ENCODE measurements at regions not wholly inside any gene's neighbourhood (a gene's known extent, or its start where the extent isn't known, plus 50 kb on each side); places are given as distances from the start of the nearest gene placed in this dataset.

DNA sequence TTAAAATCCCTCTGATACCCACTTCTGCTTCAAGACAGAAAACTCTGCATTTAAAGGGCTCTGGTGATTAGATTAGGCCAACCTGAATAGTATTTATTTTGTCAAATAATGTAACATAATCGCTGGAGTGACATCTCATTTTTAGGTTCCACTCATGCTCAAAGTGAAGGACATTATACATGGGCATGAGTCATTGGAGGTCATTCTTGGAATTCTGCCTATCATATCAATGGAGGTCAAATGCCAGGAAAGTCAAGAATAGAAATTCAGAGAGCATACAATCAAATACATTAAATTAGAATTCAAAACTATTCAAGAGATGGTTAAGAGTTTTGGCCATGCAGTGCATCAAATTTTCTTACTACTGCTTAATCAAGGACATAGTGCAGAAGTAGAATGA, 50.8 kb upstream of the PRSS1 start:
- Mint-ChIP-seq H3K36me3 (no peaks in the 10 kb centered on the region), H3K4me3 (no peak overlapping the region), H3K9me3 (no peaks in the 10 kb centered on the region), H3K4me1 (no peaks in the 10 kb centered on the region), H3K27me3 (no peaks in the 10 kb centered on the region), H3K27ac (no peak overlapping the region)
- no peak for DNase-seq (ENCODE audit: low spot score in 2 of 2)
- no peak for ATAC-seq (ENCODE audit: low read depth)

DNA sequence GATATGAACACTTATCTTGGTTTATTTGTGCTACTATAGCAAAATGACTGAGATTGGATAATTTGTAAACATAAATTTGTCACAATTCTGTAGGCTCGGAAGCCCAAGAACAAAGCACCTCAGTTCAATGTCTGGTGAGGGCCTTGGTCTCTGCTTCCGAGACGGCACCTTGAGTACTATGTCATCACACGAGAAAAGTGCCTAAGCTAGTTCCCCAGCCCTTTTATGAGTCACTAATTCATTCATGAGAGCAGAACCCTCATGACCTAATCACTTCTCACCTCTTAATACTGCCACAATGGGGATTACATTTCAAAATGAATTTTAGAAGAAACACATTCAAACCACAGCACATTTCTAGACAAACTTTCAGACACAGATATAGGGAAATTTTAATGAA, 52.0 kb upstream of the PRSS1 start:
- ATAC-seq (ENCODE audit: low read depth) (no peak), DNase-seq (ENCODE audit: low spot score in 2 of 2) (no peak)
- Mint-ChIP-seq H3K27me3 (no peaks in the 10 kb centered on the region), H3K4me1 (no peaks in the 10 kb centered on the region), H3K36me3 (no peaks in the 10 kb centered on the region), H3K4me3 (no peak overlapping the region), H3K9me3 (no peaks in the 10 kb centered on the region), H3K27ac (no peak overlapping the region)

DNA sequence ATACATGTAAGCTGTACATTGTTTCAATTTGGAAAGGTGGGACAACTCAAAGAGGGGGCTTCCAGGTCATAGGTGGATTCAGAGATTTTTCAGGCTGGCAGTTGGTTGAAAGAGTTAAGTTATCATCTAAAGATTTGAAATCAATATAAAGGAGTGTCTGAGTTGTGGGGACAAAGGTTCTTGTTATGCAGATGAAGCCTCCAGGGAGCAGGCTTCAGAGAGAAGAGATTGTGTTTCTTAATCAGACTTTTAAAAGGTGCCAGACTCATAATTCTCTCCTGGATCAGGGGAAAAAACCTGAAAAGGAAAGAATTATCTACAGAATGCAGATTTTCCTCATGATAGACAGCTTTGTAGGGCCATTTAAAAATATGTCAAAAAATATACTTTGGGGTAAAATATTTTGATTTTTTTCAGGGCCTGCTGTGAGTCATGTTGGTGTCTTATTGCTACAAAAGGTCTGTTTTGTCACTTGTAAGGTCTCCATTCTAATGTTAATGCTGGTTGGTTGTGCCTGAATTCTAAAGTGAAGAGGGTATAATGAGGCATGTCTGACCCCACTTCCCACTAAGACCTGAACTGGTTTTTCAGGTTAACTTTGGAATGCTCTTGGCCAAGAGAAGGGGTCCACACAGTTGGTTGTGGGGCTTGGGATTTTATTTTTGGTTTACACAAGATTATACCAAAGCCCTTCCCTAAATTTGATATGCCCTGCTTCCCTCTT, 52.7 kb upstream of the PRSS1 start:
- Mint-ChIP-seq H3K36me3 (no peaks in the 10 kb centered on the region), H3K4me1 (no peaks in the 10 kb centered on the region), H3K9me3 (no peaks in the 10 kb centered on the region), H3K27me3 (no peaks in the 10 kb centered on the region), H3K27ac (no peak overlapping the region), H3K4me3 (no peak overlapping the region)
- no peak for DNase-seq (ENCODE audit: low spot score in 2 of 2)
- no peak for ATAC-seq (ENCODE audit: low read depth)

DNA sequence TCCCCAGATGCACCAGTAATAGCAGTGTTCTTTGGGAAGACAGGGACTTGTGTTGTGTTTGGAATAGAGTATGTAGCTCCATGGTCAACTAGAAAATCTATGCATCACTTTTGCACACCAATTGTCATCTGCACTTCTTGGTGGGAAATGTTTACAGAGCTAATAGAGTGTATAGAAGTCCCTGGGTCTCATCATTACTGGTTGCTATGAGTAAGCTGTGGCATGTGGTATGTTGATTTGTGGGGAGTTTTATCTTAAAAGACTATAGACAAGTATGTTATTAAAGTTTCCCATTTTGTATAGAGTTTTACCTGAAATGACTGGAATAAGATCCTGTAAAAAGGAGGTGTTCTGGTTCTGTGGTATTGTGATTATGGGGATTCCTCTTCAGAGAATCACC, 55.4 kb upstream of the PRSS1 start:
- Mint-ChIP-seq H3K27ac (no peak overlapping the region), H3K27me3 (no peaks in the 10 kb centered on the region), H3K9me3 (no peaks in the 10 kb centered on the region), H3K4me3 (no peak overlapping the region), H3K4me1 (peaks cover 5% of the 10 kb centered on the region), H3K36me3 (no peaks in the 10 kb centered on the region)
- DNase-seq (ENCODE audit: low spot score in 2 of 2) = no peak
- no peak for ATAC-seq (ENCODE audit: low read depth)

DNA sequence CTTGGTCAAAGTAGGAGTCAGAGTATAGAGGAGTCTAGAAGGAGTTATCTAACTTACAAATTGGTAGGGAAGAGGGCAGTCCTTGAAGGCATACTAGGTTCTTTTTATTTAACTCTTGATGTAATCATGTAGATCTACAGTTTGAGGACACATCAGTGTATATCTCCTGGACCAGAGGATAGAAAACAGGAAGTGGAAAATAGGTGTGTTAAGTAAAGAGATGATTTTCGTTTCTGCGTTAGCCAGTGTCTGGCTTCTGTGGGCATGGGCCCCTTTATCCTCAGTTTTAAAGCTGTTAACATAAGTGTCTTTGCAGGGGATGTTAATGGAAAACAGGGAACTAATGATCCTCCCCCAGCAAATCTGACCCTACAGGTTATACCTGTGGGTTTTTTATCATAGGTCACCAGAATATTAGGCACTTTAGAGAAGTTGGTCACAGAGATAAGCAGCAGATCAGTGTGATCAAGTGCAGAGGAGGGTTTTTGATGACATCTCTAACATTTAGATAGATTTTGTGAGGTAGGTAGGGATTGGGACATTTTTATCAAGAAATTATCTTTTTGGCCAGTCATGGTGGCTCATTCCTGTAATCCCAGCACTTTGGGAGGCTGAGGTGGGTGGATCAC, 58.6 kb upstream of the PRSS1 start:
- no peaks in the 10 kb centered on the region for H3K36me3 Mint-ChIP-seq
- DNase-seq (ENCODE audit: low spot score in 2 of 2) = no peak
- no peak overlapping the region for H3K27ac Mint-ChIP-seq
- peak; percentile 51 for ATAC-seq (ENCODE audit: low read depth)
- no peaks in the 10 kb centered on the region for H3K9me3 Mint-ChIP-seq
- no peak overlapping the region for H3K4me3 Mint-ChIP-seq
- H3K4me1 Mint-ChIP-seq = peaks cover 5% of the 10 kb centered on the region
- no peaks in the 10 kb centered on the region for H3K27me3 Mint-ChIP-seq

DNA sequence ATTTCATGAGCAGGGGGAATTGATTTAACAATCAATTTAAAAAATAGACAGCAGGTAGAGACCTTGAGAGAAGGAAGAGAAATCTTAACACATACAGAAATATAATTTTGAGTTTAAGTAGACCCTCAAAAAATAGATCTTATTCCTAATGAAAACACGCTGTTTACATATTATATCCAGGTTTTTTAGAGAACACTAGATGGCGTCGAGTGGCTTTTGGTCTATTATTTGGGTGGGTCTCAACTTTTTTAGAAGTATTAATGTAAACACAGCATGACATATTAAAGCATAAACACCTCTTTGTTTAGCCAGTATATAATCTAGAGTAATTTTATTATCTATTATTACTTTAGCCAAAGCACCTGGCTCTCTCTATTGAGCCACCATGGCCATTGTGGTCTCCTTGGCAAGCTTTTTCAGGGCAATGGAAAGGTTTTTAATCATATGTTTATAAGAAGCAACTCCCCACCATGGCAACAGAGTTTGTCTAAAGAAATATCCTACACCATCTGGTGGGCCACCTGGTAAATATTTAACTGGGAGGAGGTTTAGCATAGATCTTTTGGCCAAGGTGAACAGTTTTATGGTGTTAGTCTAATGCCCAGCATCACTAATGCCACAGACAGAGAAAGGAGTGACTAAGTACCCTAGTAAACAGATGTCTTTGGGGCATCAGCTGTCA, 59.7 kb upstream of the PRSS1 start:
- no peaks in the 10 kb centered on the region for H3K9me3 Mint-ChIP-seq
- H3K27me3 Mint-ChIP-seq = no peaks in the 10 kb centered on the region
- no peak overlapping the region for H3K4me3 Mint-ChIP-seq
- H3K36me3 Mint-ChIP-seq = no peaks in the 10 kb centered on the region
- ATAC-seq (ENCODE audit: low read depth) (no peak), DNase-seq (ENCODE audit: low spot score in 2 of 2) (no peak)
- no peak overlapping the region for H3K27ac Mint-ChIP-seq
- peaks cover 5% of the 10 kb centered on the region for H3K4me1 Mint-ChIP-seq

DNA sequence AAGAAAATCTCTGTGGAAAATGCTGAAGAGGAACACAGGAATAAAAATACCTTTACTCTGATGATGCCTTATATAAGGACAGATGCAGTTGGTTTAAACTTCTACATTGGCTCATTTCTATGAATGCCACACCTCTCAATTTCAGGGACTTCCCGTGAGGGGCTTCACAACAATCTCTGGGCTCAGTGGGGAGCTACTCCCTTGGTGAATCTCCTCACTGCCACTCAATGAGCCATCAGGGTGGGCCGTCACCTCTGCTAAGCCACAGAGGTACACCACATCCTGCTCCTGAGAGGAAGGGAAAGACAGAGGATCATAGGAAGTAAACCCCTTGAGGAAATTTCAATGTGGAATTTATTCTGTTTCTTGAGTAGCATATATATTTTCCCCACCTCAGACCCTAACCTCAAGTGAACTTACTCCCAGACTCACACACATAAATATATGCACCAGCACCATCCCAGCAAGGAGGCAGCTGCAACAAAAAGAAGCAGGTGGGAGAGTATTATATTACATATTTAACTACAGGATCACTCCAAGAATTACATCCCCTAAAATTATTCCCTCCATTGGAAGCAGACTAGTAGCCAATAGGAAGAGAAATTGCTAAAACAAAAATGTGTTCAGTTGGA, 63.3 kb upstream of the PRSS1 start:
- H3K9me3 Mint-ChIP-seq = no peaks in the 10 kb centered on the region
- H3K4me3 Mint-ChIP-seq = no peak overlapping the region
- peaks cover 5% of the 10 kb centered on the region for H3K4me1 Mint-ChIP-seq
- H3K27me3 Mint-ChIP-seq = peaks cover 12% of the 10 kb centered on the region
- H3K27ac Mint-ChIP-seq = no peak overlapping the region
- ATAC-seq (ENCODE audit: low read depth) (no peak), DNase-seq (ENCODE audit: low spot score in 2 of 2) (no peak)
- H3K36me3 Mint-ChIP-seq = no peaks in the 10 kb centered on the region

DNA sequence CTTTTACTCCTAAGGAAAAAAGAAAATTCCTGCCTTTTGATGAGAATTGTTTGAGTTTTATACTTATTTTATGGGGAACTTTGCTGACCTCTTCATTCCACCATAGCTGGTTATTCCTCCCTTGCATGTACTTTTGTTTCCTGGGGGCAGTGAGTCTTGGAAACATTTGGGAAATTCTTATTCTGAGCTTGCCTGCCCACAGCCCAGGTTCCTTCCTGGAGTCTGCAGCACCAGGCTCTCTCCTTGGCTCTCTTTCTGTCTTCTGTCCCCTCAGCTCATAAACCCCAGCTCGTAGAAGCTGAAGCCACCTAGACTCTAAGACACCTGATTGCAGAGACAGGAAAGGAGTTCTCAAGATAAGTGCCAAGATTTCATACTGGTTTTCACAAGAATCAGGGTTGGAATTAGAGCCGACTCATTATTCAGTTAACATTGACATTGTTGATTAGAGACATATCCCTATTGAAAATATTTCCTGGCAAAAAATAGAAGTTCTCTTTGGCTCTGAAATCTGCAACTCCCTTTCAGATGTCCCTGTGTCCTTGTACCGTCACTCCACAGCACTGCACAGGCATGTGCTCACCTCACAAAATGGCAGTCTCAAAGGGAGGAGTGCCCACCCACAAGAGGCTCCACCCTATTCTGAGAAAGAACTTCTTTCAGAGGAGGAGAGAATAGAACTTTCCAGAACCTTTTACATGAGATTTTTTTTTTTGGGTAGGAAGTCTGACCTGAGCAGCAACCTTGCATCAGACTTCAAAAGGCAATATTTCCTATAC, 67.8 kb upstream of the PRSS1 start:
- peaks cover 3% of the 10 kb centered on the region for H3K36me3 Mint-ChIP-seq
- H3K9me3 Mint-ChIP-seq = peaks cover 2% of the 10 kb centered on the region
- ATAC-seq (ENCODE audit: low read depth) (no peak), DNase-seq (ENCODE audit: low spot score in 2 of 2) (no peak)
- H3K27me3 Mint-ChIP-seq = peaks cover 13% of the 10 kb centered on the region
- H3K4me3 Mint-ChIP-seq = no peak overlapping the region
- no peaks in the 10 kb centered on the region for H3K4me1 Mint-ChIP-seq
- H3K27ac Mint-ChIP-seq = no peak overlapping the region

DNA sequence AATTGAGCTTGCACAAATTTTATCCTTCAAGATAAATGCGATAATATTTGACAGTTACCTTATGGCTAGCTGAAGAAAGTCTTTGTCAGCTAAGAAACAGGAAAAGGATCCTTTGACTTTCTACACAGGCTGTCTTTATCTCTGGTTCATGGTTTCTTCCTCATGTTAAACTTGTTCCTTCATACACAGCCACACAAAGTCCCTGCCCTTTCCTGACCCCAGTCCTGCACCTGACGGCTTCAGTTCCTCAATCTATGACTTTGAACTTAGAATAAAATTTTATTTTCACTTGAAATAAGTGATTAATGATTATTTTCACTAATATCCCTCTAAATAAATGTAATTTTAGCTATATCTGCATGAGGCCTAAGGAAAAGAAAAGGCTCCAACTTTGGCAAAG, 77.8 kb upstream of the PRSS1 start:
- H3K9me3 Mint-ChIP-seq = no peaks in the 10 kb centered on the region
- no peaks in the 10 kb centered on the region for H3K27me3 Mint-ChIP-seq
- DNase-seq (ENCODE audit: low spot score in 2 of 2) (no peak), ATAC-seq (ENCODE audit: low read depth) (peak; percentile 51)
- H3K27ac Mint-ChIP-seq = no peak overlapping the region
- H3K4me3 Mint-ChIP-seq = no peak overlapping the region
- H3K4me1 Mint-ChIP-seq = peaks cover 31% of the 10 kb centered on the region
- H3K36me3 Mint-ChIP-seq = no peaks in the 10 kb centered on the region

DNA sequence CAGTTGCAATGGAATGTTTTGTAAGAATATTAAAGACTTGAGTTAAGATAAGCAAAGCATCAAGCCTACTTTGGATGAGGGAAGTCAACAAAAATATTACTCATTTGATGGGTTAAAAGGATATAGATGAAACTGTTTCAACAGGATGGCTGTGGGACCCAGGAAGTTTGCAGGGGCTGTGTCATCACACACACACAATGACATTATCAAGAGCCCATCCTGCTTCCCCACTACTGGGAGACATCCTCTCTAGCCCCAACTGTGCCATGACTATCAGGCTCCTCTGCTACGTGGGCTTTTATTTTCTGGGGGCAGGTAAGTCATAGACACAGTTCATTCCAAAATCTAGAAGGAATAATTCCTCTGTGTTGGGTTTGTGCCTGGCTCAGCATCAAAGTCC, 78.8 kb upstream of the PRSS1 start:
- H3K4me3 Mint-ChIP-seq = no peak overlapping the region
- H3K27me3 Mint-ChIP-seq = no peaks in the 10 kb centered on the region
- H3K9me3 Mint-ChIP-seq = no peaks in the 10 kb centered on the region
- ATAC-seq (ENCODE audit: low read depth) (no peak), DNase-seq (ENCODE audit: low spot score in 2 of 2) (no peak)
- H3K36me3 Mint-ChIP-seq = no peaks in the 10 kb centered on the region
- peaks cover 31% of the 10 kb centered on the region for H3K4me1 Mint-ChIP-seq
- no peak overlapping the region for H3K27ac Mint-ChIP-seq

DNA sequence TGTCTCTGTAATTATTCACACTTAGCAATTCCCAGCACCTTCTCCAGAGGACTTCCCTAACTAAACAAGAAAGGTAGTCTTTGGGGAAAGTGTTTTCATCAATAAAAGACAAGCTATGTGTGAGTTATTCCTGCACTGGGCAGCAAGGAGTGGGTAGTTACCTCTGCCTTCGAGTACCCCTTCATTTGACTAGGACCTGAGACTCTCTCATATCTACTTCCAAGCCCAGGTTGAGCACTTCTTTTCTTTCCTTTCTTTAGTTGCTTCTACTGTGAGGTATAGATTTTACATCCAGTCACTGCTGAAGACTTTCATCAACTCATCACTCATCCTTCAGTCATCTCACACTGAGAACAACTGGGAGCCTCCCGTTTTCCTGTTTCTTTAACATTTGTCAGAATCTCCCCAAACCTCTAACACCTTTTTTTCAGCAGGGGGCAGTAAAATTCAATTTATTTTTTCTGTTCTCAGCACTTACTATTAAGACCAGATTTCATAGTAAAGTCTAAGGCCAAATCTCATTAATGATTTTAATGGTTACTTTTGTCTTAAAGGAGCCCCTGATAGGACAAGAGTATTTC, 80.1 kb upstream of the PRSS1 start:
- no peaks in the 10 kb centered on the region for H3K27me3 Mint-ChIP-seq
- ATAC-seq (ENCODE audit: low read depth) = no peak
- no peaks in the 10 kb centered on the region for H3K36me3 Mint-ChIP-seq
- no peak for DNase-seq (ENCODE audit: low spot score in 2 of 2)
- H3K27ac Mint-ChIP-seq = no peak overlapping the region
- no peak overlapping the region for H3K4me3 Mint-ChIP-seq
- no peaks in the 10 kb centered on the region for H3K9me3 Mint-ChIP-seq
- H3K4me1 Mint-ChIP-seq = peaks cover 31% of the 10 kb centered on the region

DNA sequence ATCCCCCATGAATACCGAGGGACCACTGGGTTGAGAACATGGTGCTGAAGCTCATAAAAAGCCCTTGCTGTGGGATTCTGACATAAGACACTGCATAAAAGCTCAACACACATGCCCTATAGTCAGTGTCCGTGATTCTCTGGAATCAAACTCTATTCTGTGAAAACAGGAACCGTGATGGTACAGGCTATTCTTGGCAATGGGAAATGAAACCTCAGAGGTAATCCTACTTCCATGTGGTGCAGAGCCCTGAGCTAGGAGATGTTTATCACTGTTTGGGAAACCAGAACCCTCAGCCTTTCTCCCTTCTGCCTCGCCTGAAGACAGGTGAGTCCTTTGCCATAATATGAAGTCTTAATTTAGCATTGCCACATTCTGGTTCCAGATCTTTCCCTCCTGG, 80.8 kb upstream of the PRSS1 start:
- ATAC-seq (ENCODE audit: low read depth) = peak; percentile 84
- Mint-ChIP-seq H3K4me1 (peaks cover 31% of the 10 kb centered on the region), H3K36me3 (no peaks in the 10 kb centered on the region), H3K4me3 (no peak overlapping the region), H3K27me3 (no peaks in the 10 kb centered on the region), H3K9me3 (no peaks in the 10 kb centered on the region), H3K27ac (no peak overlapping the region)
- DNase-seq (ENCODE audit: low spot score in 2 of 2) = no peak

DNA sequence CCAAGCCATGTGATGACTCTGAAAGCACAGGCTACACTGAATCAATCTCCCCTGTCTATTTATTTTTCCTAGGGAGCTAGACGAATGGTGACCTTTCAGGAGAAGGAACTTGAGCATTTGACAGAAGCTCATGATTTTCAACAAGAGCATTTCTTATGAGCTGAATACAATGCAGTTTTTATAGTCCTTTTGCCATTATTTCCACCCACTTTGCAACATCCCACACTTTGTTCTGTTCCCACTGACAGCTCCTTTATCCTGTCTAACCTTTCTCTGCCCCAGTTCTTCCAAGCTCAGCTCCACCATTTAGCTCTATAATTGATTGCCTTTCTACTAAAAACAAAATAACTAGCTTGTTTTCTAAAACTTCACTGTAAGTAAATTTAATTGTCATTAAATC, 91.9 kb upstream of the PRSS1 start:
- ATAC-seq (ENCODE audit: low read depth) (no peak), DNase-seq (ENCODE audit: low spot score in 2 of 2) (no peak)
- Mint-ChIP-seq H3K36me3 (peaks cover 2% of the 10 kb centered on the region), H3K4me3 (no peak overlapping the region), H3K4me1 (no peaks in the 10 kb centered on the region), H3K27ac (no peak overlapping the region), H3K27me3 (peaks cover 2% of the 10 kb centered on the region), H3K9me3 (no peaks in the 10 kb centered on the region)

Measured in memory B cell (primary cell).